Activated CD8-positive, alpha-beta memory T cell treated with anti-CD3 and anti-CD28 coated beads, Interleukin-2, amount 10 ng/mL, durations not matched to agents 7 days and 5 days (primary cell): ENCODE measurements at regions not wholly inside any gene's neighbourhood (a gene's known extent, or its start where the extent isn't known, plus 50 kb on each side); places are given as distances from the start of the nearest gene placed in this dataset.
"Not testable (repeated sequence)": the region's sequence is repeated elsewhere in the genome, so short reads cannot be mapped to it uniquely, and the experiment has no call there.

Experiments used
- ATAC-seq: fragments of 150-1000 bp; cut with Tn5 transposase; one replicate; pipeline ENCODE4 v1.10.0; 2021; ENCODE audit warnings: moderate library complexity
- CTCF ChIA-PET: fragments of 350-600 bp; sonication (Branson Sonifier 250); formaldehyde crosslinking; loops from one replicate; lab custom pipeline; 2021; ENCODE audit warnings: antibody characterized with exemption; lab: Charles Lee
- DNase-seq: peaks from one replicate; pipeline ENCODE4 v3.0.0-alpha.2; 2020
- H3K27ac Mint-ChIP-seq: one replicate; pipeline ENCODE4 v1.8.0; 2021; ENCODE audit warnings: mild to moderate bottlenecking, mixed read lengths
- H3K27me3 Mint-ChIP-seq: one replicate; pipeline ENCODE4 v1.8.0; 2021; ENCODE audit warnings: mixed read lengths
- H3K36me3 Mint-ChIP-seq: one replicate; pipeline ENCODE4 v1.8.0; 2021; ENCODE audit warnings: mild to moderate bottlenecking, mixed read lengths
- H3K4me1 Mint-ChIP-seq: one replicate; pipeline ENCODE4 v1.8.0; 2021; ENCODE audit warnings: mixed read lengths
- H3K4me3 Mint-ChIP-seq: one replicate; pipeline ENCODE4 v1.8.0; 2021; ENCODE audit warnings: mild to moderate bottlenecking, moderate library complexity, mixed read lengths
- H3K9me3 Mint-ChIP-seq: one replicate; pipeline ENCODE4 v1.8.0; 2022; ENCODE audit warnings: low read depth, mixed read lengths

- Mint-ChIP-seq H3K9me3 (peaks cover 7% of the 10 kb centered on the region), H3K36me3 (no peaks in the 10 kb centered on the region), H3K27ac (no peak overlapping the region), H3K4me3 (no peak overlapping the region), H3K4me1 (no peaks in the 10 kb centered on the region), H3K27me3 (no peaks in the 10 kb centered on the region)
- CTCF ChIA-PET, result no interaction called here
- no peak for ATAC-seq
- DNase-seq, result no peak
These were observed 603.3 kb upstream of the PTCHD4 start for GRCh38 chr6:48714250-48714649.

GRCh38 chr6:48713612-48714011, 602.6 kb upstream of the PTCHD4 start:
- H3K36me3 Mint-ChIP-seq, result no peaks in the 10 kb centered on the region
- CTCF ChIA-PET, result no interaction called here
- ATAC-seq (no peak), DNase-seq (no peak)
- peaks cover 7% of the 10 kb centered on the region for H3K9me3 Mint-ChIP-seq
- no peak overlapping the region for H3K4me3 Mint-ChIP-seq
- no peak overlapping the region for H3K27ac Mint-ChIP-seq
- no peaks in the 10 kb centered on the region for H3K27me3 Mint-ChIP-seq
- no peaks in the 10 kb centered on the region for H3K4me1 Mint-ChIP-seq

GRCh38 chr6:48706310-48706709, 595.3 kb upstream of the PTCHD4 start:
- peaks cover 18% of the 10 kb centered on the region for H3K9me3 Mint-ChIP-seq
- no peaks in the 10 kb centered on the region for H3K4me1 Mint-ChIP-seq

GRCh38 chr6:48701572-48701971, 590.6 kb upstream of the PTCHD4 start:
- H3K36me3 Mint-ChIP-seq, result peaks cover 1% of the 10 kb centered on the region
- DNase-seq (no peak), ATAC-seq (no peak)
- H3K27ac Mint-ChIP-seq, result no peak overlapping the region
- H3K4me1 Mint-ChIP-seq, result no peaks in the 10 kb centered on the region
- peaks cover 22% of the 10 kb centered on the region for H3K9me3 Mint-ChIP-seq
- no peak overlapping the region for H3K4me3 Mint-ChIP-seq
- CTCF ChIA-PET, result no interaction called here
- H3K27me3 Mint-ChIP-seq, result no peaks in the 10 kb centered on the region

More at GRCh38 chr6:48706310-48706709, 595.3 kb upstream of the PTCHD4 start:
- H3K4me3 Mint-ChIP-seq, result no peak overlapping the region
- peaks cover 1% of the 10 kb centered on the region for H3K36me3 Mint-ChIP-seq
- no peak for DNase-seq
- H3K27me3 Mint-ChIP-seq, result no peaks in the 10 kb centered on the region
- no peak for ATAC-seq
- no peak overlapping the region for H3K27ac Mint-ChIP-seq
- CTCF ChIA-PET, result no interaction called here

- CTCF ChIA-PET, result no interaction called here
- ATAC-seq (no peak), DNase-seq (no peak)
- H3K4me1 Mint-ChIP-seq, result no peaks in the 10 kb centered on the region
- no peak overlapping the region for H3K27ac Mint-ChIP-seq
- no peak overlapping the region for H3K4me3 Mint-ChIP-seq
- no peaks in the 10 kb centered on the region for H3K36me3 Mint-ChIP-seq
- no peaks in the 10 kb centered on the region for H3K27me3 Mint-ChIP-seq
- peaks cover 17% of the 10 kb centered on the region for H3K9me3 Mint-ChIP-seq
These were observed 584.9 kb upstream of the PTCHD4 start for GRCh38 chr6:48695872-48696271.

GRCh38 chr6:48691420-48691819, 580.4 kb upstream of the PTCHD4 start:
- no peaks in the 10 kb centered on the region for H3K4me1 Mint-ChIP-seq
- CTCF ChIA-PET, result no interaction called here
- no peak for DNase-seq
- no peak for ATAC-seq
- H3K27ac Mint-ChIP-seq, result no peak overlapping the region
- no peaks in the 10 kb centered on the region for H3K36me3 Mint-ChIP-seq
- H3K9me3 Mint-ChIP-seq, result peaks cover 23% of the 10 kb centered on the region
- H3K27me3 Mint-ChIP-seq, result no peaks in the 10 kb centered on the region
- H3K4me3 Mint-ChIP-seq, result no peak overlapping the region

GRCh38 chr6:48689498-48689897, 578.5 kb upstream of the PTCHD4 start:
- Mint-ChIP-seq H3K36me3 (no peaks in the 10 kb centered on the region), H3K4me3 (no peak overlapping the region), H3K27ac (no peak overlapping the region), H3K27me3 (no peaks in the 10 kb centered on the region), H3K4me1 (no peaks in the 10 kb centered on the region), H3K9me3 (peaks cover 22% of the 10 kb centered on the region)
- CTCF ChIA-PET, result no interaction called here
- ATAC-seq (no peak), DNase-seq (no peak)

- CTCF ChIA-PET, result no interaction called here
- H3K4me3 Mint-ChIP-seq, result no peak overlapping the region
- no peaks in the 10 kb centered on the region for H3K36me3 Mint-ChIP-seq
- no peak for ATAC-seq
- H3K9me3 Mint-ChIP-seq, result peaks cover 3% of the 10 kb centered on the region
- no peaks in the 10 kb centered on the region for H3K27me3 Mint-ChIP-seq
- no peak overlapping the region for H3K27ac Mint-ChIP-seq
- DNase-seq, result no peak
- H3K4me1 Mint-ChIP-seq, result no peaks in the 10 kb centered on the region
These were observed 567.4 kb upstream of the PTCHD4 start for GRCh38 chr6:48678390-48678789.

GRCh38 chr6:48671505-48671904, 560.5 kb upstream of the PTCHD4 start:
- ATAC-seq, result no peak
- Mint-ChIP-seq H3K4me3 (no peak overlapping the region), H3K36me3 (no peaks in the 10 kb centered on the region), H3K4me1 (no peaks in the 10 kb centered on the region), H3K27ac (no peak overlapping the region), H3K9me3 (no peaks in the 10 kb centered on the region), H3K27me3 (no peaks in the 10 kb centered on the region)
- CTCF ChIA-PET, result interaction anchor here (0.9 kb wide), 1 partner anchor 16 kb away, joined by 3 read pairs; no protein-coding TSS in a partner anchor
- no peak for DNase-seq

GRCh38 chr6:48670546-48670945, 559.5 kb upstream of the PTCHD4 start:
- no peaks in the 10 kb centered on the region for H3K27me3 Mint-ChIP-seq

GRCh38 chr6:48667797-48668196, 556.8 kb upstream of the PTCHD4 start:
- H3K36me3 Mint-ChIP-seq, result no peaks in the 10 kb centered on the region
- DNase-seq (no peak), ATAC-seq (no peak)
- CTCF ChIA-PET, result no interaction called here
- H3K4me1 Mint-ChIP-seq, result no peaks in the 10 kb centered on the region
- no peak overlapping the region for H3K27ac Mint-ChIP-seq
- H3K4me3 Mint-ChIP-seq, result no peak overlapping the region
- no peaks in the 10 kb centered on the region for H3K9me3 Mint-ChIP-seq
- no peaks in the 10 kb centered on the region for H3K27me3 Mint-ChIP-seq

More at GRCh38 chr6:48670546-48670945, 559.5 kb upstream of the PTCHD4 start:
- Mint-ChIP-seq H3K9me3 (no peaks in the 10 kb centered on the region), H3K36me3 (no peaks in the 10 kb centered on the region), H3K4me1 (no peaks in the 10 kb centered on the region), H3K27ac (no peak overlapping the region), H3K4me3 (no peak overlapping the region)
- CTCF ChIA-PET, result no interaction called here
- ATAC-seq (no peak), DNase-seq (no peak)

- ATAC-seq (no peak), DNase-seq (no peak)
- no peaks in the 10 kb centered on the region for H3K27me3 Mint-ChIP-seq
- H3K9me3 Mint-ChIP-seq, result no peaks in the 10 kb centered on the region
- no peaks in the 10 kb centered on the region for H3K4me1 Mint-ChIP-seq
- H3K36me3 Mint-ChIP-seq, result no peaks in the 10 kb centered on the region
- H3K27ac Mint-ChIP-seq, result no peak overlapping the region
- CTCF ChIA-PET, result interaction anchor here (1.2 kb wide), 1 partner anchor 9 kb away, joined by 3 read pairs; no protein-coding TSS in a partner anchor
- no peak overlapping the region for H3K4me3 Mint-ChIP-seq
These were observed 553.8 kb upstream of the PTCHD4 start for GRCh38 chr6:48664826-48665225.

- no peaks in the 10 kb centered on the region for H3K36me3 Mint-ChIP-seq
- H3K9me3 Mint-ChIP-seq, result no peaks in the 10 kb centered on the region
- ATAC-seq (no peak), DNase-seq (no peak)
- no peak overlapping the region for H3K4me3 Mint-ChIP-seq
- no peak overlapping the region for H3K27ac Mint-ChIP-seq
- no peaks in the 10 kb centered on the region for H3K27me3 Mint-ChIP-seq
- CTCF ChIA-PET, result no interaction called here
- no peaks in the 10 kb centered on the region for H3K4me1 Mint-ChIP-seq
These were observed 547.9 kb upstream of the PTCHD4 start for GRCh38 chr6:48658915-48659314.

GRCh38 chr6:48641544-48641943, 530.5 kb upstream of the PTCHD4 start:
- CTCF ChIA-PET, result no interaction called here
- H3K4me1 Mint-ChIP-seq, result no peaks in the 10 kb centered on the region
- ATAC-seq, result no peak

GRCh38 chr6:48638796-48639195, 527.8 kb upstream of the PTCHD4 start:
- ATAC-seq, H3K27me3 Mint-ChIP-seq: not testable (repeated sequence)

More at GRCh38 chr6:48641544-48641943, 530.5 kb upstream of the PTCHD4 start:
- no peak for DNase-seq
- Mint-ChIP-seq H3K27ac (no peak overlapping the region), H3K4me3 (no peak overlapping the region), H3K36me3 (no peaks in the 10 kb centered on the region), H3K27me3 (no peaks in the 10 kb centered on the region), H3K9me3 (peaks cover 7% of the 10 kb centered on the region)

More at GRCh38 chr6:48638796-48639195, 527.8 kb upstream of the PTCHD4 start:
- H3K36me3 Mint-ChIP-seq, H3K27ac Mint-ChIP-seq, H3K4me1 Mint-ChIP-seq, CTCF ChIA-PET, DNase-seq, H3K4me3 Mint-ChIP-seq, H3K9me3 Mint-ChIP-seq: not testable (repeated sequence)
